Skin epidermis (tissue), 12 donors: ENCODE measurements at regions not wholly inside any gene's neighbourhood (a gene's known extent, or its start where the extent isn't known, plus 50 kb on each side); places are given as distances from the start of the nearest gene placed in this dataset.
"Not testable (repeated sequence)": the region's sequence is repeated elsewhere in the genome, so short reads cannot be mapped to it uniquely, and the experiment has no call there.

Experiments
- H3K27ac ChIP-seq, 21 experiments: fragments of 200-600 bp; sonication (generic) in 11 of 21; one replicate each; pipeline ENCODE4 v1.5.0; 2020; ENCODE audit warnings: mild to moderate bottlenecking in 3 of 21, inconsistent platforms in 2 of 21, moderate library complexity in 2 of 21
- H3K4me3 ChIP-seq, 7 experiments: fragments of 200-600 bp; sonication (generic) in 2 of 7; one replicate each; pipeline ENCODE4 v1.5.0; 2020; ENCODE audit warnings: inconsistent platforms in 2 of 7, mild to moderate bottlenecking in 2 of 7, moderate library complexity in 1 of 7

GRCh38 chr11:81548123-81548522 is 1185.5 kb downstream of the FAM181B start:
- H3K27ac ChIP-seq = no peak overlapping the region

GRCh38 chr11:81539806-81540205 is 1193.9 kb downstream of the FAM181B start:
- not testable (repeated sequence) for H3K4me3 ChIP-seq, H3K27ac ChIP-seq

More at GRCh38 chr11:81548123-81548522, 1185.5 kb downstream of the FAM181B start:
- no peak overlapping the region for H3K4me3 ChIP-seq

GRCh38 chr11:81515566-81515965 is 1218.1 kb downstream of the FAM181B start:
- no peak overlapping the region for H3K4me3 ChIP-seq
- no peak overlapping the region for H3K27ac ChIP-seq

- Histone ChIP-seq H3K27ac (no peak overlapping the region), H3K4me3 (no peak overlapping the region)
Observed at GRCh38 chr11:81497202-81497804, 1236.4 kb downstream of the FAM181B start.

GRCh38 chr11:81496601-81497000 is 1237.1 kb downstream of the FAM181B start:
- Histone ChIP-seq H3K4me3 (no peak overlapping the region), H3K27ac (no peak overlapping the region)

- Histone ChIP-seq H3K27ac (no peak overlapping the region), H3K4me3 (no peak overlapping the region)
Observed at GRCh38 chr11:81495699-81496292, 1237.9 kb downstream of the FAM181B start.

GRCh38 chr11:81494431-81494830 is 1239.2 kb downstream of the FAM181B start:
- no peak overlapping the region for H3K4me3 ChIP-seq
- H3K27ac ChIP-seq = no peak overlapping the region

GRCh38 chr11:81492923-81493445 is 1240.7 kb downstream of the FAM181B start:
- no peak overlapping the region for H3K27ac ChIP-seq
- H3K4me3 ChIP-seq = no peak overlapping the region

GRCh38 chr11:81487109-81487508 is 1246.6 kb downstream of the FAM181B start:
- no peak overlapping the region for H3K27ac ChIP-seq
- no peak overlapping the region for H3K4me3 ChIP-seq

GRCh38 chr11:81484196-81484595 is 1249.5 kb downstream of the FAM181B start:
- H3K4me3 ChIP-seq = no peak overlapping the region
- H3K27ac ChIP-seq = no peak overlapping the region

- Histone ChIP-seq H3K27ac (no peak overlapping the region), H3K4me3 (no peak overlapping the region)
Observed at GRCh38 chr11:81477277-81477676, 1256.4 kb downstream of the FAM181B start.

- Histone ChIP-seq H3K4me3 (no peak overlapping the region), H3K27ac (no peak overlapping the region)
Observed at GRCh38 chr11:81476345-81476744, 1257.3 kb downstream of the FAM181B start.

GRCh38 chr11:81472646-81473045 is 1261.0 kb downstream of the FAM181B start:
- Histone ChIP-seq H3K27ac (no peak overlapping the region), H3K4me3 (no peak overlapping the region)

- Histone ChIP-seq H3K27ac (no peak overlapping the region), H3K4me3 (no peak overlapping the region)
Observed at GRCh38 chr11:81470446-81470845, 1263.2 kb downstream of the FAM181B start.

GRCh38 chr11:81459766-81460306 is 1273.8 kb downstream of the FAM181B start:
- Histone ChIP-seq H3K27ac (no peak overlapping the region), H3K4me3 (no peak overlapping the region)

GRCh38 chr11:81449588-81450156 is 1284.0 kb downstream of the FAM181B start:
- Histone ChIP-seq H3K27ac (no peak overlapping the region), H3K4me3 (no peak overlapping the region)

GRCh38 chr11:81444297-81444696 is 1289.4 kb downstream of the FAM181B start:
- Histone ChIP-seq H3K27ac (no peak overlapping the region), H3K4me3 (no peak overlapping the region)

GRCh38 chr11:81432333-81432732 is 1301.3 kb downstream of the FAM181B start:
- Histone ChIP-seq H3K27ac (no peak overlapping the region), H3K4me3 (no peak overlapping the region)

- Histone ChIP-seq H3K4me3 (no peak overlapping the region), H3K27ac (no peak overlapping the region)
Observed at GRCh38 chr11:81424822-81425221, 1308.8 kb downstream of the FAM181B start.

- no peak overlapping the region for H3K4me3 ChIP-seq
- no peak overlapping the region for H3K27ac ChIP-seq
Observed at GRCh38 chr11:81422402-81422801, 1311.3 kb downstream of the FAM181B start.

- Histone ChIP-seq H3K4me3 (no peak overlapping the region), H3K27ac (no peak overlapping the region)
Observed at GRCh38 chr11:81421251-81421860, 1312.3 kb downstream of the FAM181B start.
